ENCODE measurements at regions not wholly inside any gene's neighbourhood (a gene's known extent, or its start where the extent isn't known, plus 50 kb on each side); places are given as distances from the start of the nearest gene placed in this dataset.

DNA sequence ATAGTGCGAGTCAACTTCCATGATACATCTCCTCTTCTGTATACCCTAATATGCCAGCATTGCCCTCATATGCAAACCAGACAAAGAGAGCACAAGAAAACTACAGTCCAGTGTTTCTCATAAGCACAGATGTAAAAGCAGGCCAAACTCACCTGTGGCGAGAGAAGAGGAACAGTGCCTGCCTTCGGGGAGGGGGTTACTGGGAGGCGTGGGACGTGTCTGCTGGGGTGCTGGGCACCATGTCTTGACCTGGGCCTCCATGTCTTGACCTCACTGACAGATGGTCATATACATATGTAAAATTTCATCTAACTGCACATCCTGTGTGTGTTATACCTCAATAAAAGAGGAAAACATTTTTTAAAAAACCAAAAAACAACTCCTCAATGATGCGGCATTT lies 159.3 kb upstream of the PPP1R26 start:
- peaks cover 0 to 26% (median 4%) of the 10 kb centered on the region in 7 donors for H3K27me3 ChIP-seq

DNA sequence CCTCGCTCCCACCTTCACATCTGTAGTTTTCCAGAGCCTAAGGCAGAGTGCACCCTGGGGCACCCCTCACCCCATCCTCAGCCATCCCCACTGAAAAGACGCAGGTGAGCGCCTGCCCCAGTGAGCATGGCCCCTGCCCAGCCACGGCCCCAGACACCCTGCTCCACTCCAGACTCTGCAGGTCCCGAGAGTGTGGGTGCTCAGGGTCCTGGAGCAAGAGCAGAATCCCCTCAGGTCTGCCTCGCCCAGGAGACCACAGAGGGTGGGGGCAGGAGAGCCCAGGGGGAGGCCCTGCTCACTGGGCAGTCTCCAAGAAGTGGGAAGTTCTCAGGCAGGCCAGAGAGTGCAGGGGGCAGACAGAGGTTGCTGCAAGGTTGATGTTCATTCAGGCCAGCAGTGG lies 158.6 kb upstream of the PPP1R26 start:
- Histone ChIP-seq H3K9me3 (peaks cover 0 to 24% (median 0%) of the 10 kb centered on the region in 11 donors), H3K4me1 (no peaks in the 10 kb centered on the region), H3K27ac (no peak overlapping the region), H3K36me3 (no peaks in the 10 kb centered on the region), H3K27me3 (peaks cover 0 to 24% (median 4%) of the 10 kb centered on the region in 7 donors), H3K4me3 (no peak overlapping the region)
- TF ChIP-seq, protein P1, sequence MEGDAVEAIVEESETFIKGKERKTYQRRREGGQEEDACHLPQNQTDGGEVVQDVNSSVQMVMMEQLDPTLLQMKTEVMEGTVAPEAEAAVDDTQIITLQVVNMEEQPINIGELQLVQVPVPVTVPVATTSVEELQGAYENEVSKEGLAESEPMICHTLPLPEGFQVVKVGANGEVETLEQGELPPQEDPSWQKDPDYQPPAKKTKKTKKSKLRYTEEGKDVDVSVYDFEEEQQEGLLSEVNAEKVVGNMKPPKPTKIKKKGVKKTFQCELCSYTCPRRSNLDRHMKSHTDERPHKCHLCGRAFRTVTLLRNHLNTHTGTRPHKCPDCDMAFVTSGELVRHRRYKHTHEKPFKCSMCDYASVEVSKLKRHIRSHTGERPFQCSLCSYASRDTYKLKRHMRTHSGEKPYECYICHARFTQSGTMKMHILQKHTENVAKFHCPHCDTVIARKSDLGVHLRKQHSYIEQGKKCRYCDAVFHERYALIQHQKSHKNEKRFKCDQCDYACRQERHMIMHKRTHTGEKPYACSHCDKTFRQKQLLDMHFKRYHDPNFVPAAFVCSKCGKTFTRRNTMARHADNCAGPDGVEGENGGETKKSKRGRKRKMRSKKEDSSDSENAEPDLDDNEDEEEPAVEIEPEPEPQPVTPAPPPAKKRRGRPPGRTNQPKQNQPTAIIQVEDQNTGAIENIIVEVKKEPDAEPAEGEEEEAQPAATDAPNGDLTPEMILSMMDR (IDR thresholded peaks at IDR 0.05) = no peak
- DNase-seq = no peak
- ATAC-seq = no peak
- WGBS, 2 donors = 75 to 80% methylated on average over 6 of the region's 6 CpGs
- intact Hi-C loops (cut with DNase I) = no loop called here

More for the DNA sequence above, 159.3 kb upstream of the PPP1R26 start:
- H3K4me1 ChIP-seq = no peaks in the 10 kb centered on the region
- intact Hi-C loops (cut with DNase I) = no loop called here
- no peaks in the 10 kb centered on the region for H3K36me3 ChIP-seq
- peaks cover 0 to 24% (median 0%) of the 10 kb centered on the region in 11 donors for H3K9me3 ChIP-seq
- no peak overlapping the region for H3K27ac ChIP-seq
- no peak for DNase-seq
- TF ChIP-seq, protein P1 (IDR thresholded peaks at IDR 0.05) = no peak
- H3K4me3 ChIP-seq = no peak overlapping the region
- no peak for ATAC-seq
- WGBS, 2 donors = 87% methylated on average over 6 of the region's 6 CpGs

DNA sequence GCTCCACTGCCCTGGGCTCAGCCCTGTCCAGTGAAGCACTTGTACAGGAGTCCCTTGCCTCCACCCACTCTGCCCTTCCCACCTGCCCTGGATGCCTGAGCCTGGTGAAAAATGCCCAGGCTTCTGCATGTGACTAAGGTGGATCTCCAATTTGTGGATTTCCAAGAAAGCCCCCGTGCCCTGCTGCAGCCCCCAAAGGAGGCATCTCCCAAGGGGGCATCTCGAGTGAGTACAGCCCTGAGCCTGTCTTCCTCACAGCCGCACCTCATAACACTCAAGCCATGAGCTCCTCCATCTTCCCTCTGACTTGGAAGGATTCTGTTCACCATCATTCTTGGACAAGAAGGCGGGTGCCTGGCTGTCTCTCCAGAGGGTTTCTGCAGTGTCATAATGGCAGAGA lies 158.0 kb upstream of the PPP1R26 start:
- WGBS, 2 donors = 60 to 70% methylated on average over 4 of the region's 4 CpGs
- TF ChIP-seq, protein P1 (IDR thresholded peaks at IDR 0.05) = no peak

DNA sequence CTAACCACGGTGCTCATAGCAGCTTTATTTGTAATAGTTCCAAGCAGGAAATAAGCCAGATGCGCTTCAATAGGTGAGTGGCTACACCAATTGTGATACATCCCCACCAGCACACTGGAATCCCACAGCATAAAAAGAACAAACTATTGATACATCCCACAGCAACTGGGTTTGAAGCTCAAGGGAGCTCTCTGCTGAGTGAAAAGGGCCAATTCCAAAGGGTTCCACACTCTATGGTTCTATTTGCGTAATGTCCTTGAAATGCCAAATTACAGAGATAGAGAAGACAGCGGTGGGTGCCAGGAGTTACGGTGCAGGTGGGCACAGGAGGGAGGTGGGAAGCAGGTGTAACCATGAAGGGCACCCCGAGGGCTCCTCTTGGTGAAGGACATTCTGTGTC lies 155.3 kb upstream of the PPP1R26 start:
- TF ChIP-seq, protein P1 (IDR thresholded peaks at IDR 0.05) = no peak
- Histone ChIP-seq H3K27me3 (peaks cover 0 to 47% (median 16%) of the 10 kb centered on the region in 7 donors), H3K4me3 (no peak overlapping the region), H3K27ac (no peak overlapping the region), H3K9me3 (peaks cover 0 to 36% (median 0%) of the 10 kb centered on the region in 11 donors), H3K4me1 (no peaks in the 10 kb centered on the region), H3K36me3 (no peaks in the 10 kb centered on the region)
- DNase-seq = no peak
- 79 to 88% methylated on average over 6 of the region's 6 CpGs for WGBS, 2 donors
- no peak for ATAC-seq
- intact Hi-C loops (cut with DNase I) = no loop called here

More for the DNA sequence above, 158.0 kb upstream of the PPP1R26 start:
- intact Hi-C loops (cut with DNase I) = no loop called here
- DNase-seq = no peak
- H3K4me3 ChIP-seq = no peak overlapping the region
- peaks cover 0 to 30% (median 5%) of the 10 kb centered on the region in 7 donors for H3K27me3 ChIP-seq
- ATAC-seq = no peak
- H3K9me3 ChIP-seq = peaks cover 0 to 24% (median 0%) of the 10 kb centered on the region in 11 donors
- H3K36me3 ChIP-seq = no peaks in the 10 kb centered on the region
- no peaks in the 10 kb centered on the region for H3K4me1 ChIP-seq
- no peak overlapping the region for H3K27ac ChIP-seq

All from heart right ventricle (tissue), 16 donors.